ENCODE measurements at regions not wholly inside any gene's neighbourhood (a gene's known extent, or its start where the extent isn't known, plus 50 kb on each side); places are given as distances from the start of the nearest gene placed in this dataset.

GRCh38 chr13:69331245-69331644, 776.4 kb upstream of the ATXN8OS start:
- no peak for TF ChIP-seq CTCF (IDR thresholded peaks at IDR 0.05)
- TF ChIP-seq REST (IDR thresholded peaks at IDR 0.05; ENCODE audit: insufficient read depth in 1 of 2, low read depth in 2 of 2, low read length in 1 of 2): no peak
- TF ChIP-seq TCF7L2 (IDR thresholded peaks at IDR 0.05; ENCODE audit: low read depth, low read length): no peak
- TF ChIP-seq SIN3A (IDR thresholded peaks at IDR 0.05; ENCODE audit: borderline replicate concordance, insufficient read depth, low read depth, low read length): no peak
- no peak for TF ChIP-seq POLR2AphosphoS5 (IDR thresholded peaks at IDR 0.05; ENCODE audit: low read depth, low read length)
- in situ Hi-C loops (cut with HindIII; ENCODE audit: low pct_unique_long_range_greater_than_20kb, low sequenced_read_pairs) (no loop called here), intact Hi-C loops (cut with micrococcal nuclease; ENCODE audit: unreplicated experiment) (no loop called here)
- no peak overlapping the region for H3K4me3 ChIP-seq (ENCODE audit: low read depth in 2 of 2, low read length in 2 of 2)
- no peaks in the 10 kb centered on the region; the same call in 1 of the 2 replicates for H3K36me3 ChIP-seq (ENCODE audit: control insufficient read depth, insufficient read depth, low read length)
- ChIA-PET CTCF (no interaction called here), POLR2A (no interaction called here)
- no peaks in the 10 kb centered on the region for H3K4me1 ChIP-seq (ENCODE audit: control insufficient read depth, insufficient read depth, low read length)
- DNase-seq (ENCODE audit: low read depth, low spot score): no peak
- H3K27me3 ChIP-seq (ENCODE audit: control insufficient read depth, insufficient read depth, low read length): no peaks in the 10 kb centered on the region
- BruUV-seq (replicated peaks): no TSS peak
- no peaks in the 10 kb centered on the region for H3K9me3 ChIP-seq (ENCODE audit: control insufficient read depth, insufficient read depth, low read depth, low read length)
- ATAC-seq: no peak
- H3K27ac ChIP-seq (ENCODE audit: low read length): no peak overlapping the region

- H3K4me1 ChIP-seq (ENCODE audit: control insufficient read depth, insufficient read depth, low read length): no peaks in the 10 kb centered on the region
- no peak for ATAC-seq
- CTCF ChIA-PET: no interaction called here
- no peak overlapping the region for H3K27ac ChIP-seq (ENCODE audit: low read length)
- POLR2A ChIA-PET: no interaction called here
- H3K27me3 ChIP-seq (ENCODE audit: control insufficient read depth, insufficient read depth, low read length): no peaks in the 10 kb centered on the region
- intact Hi-C loops (cut with micrococcal nuclease; ENCODE audit: unreplicated experiment) (loop anchor here (5.0 to 10.0 kb wide), 2 partner anchors 689 to 1022 kb away; no protein-coding TSS in a partner anchor), in situ Hi-C loops (cut with HindIII; ENCODE audit: low pct_unique_long_range_greater_than_20kb, low sequenced_read_pairs) (no loop called here)
- no peaks in the 10 kb centered on the region for H3K36me3 ChIP-seq (ENCODE audit: control insufficient read depth, insufficient read depth, low read length)
- H3K4me3 ChIP-seq (ENCODE audit: low read depth in 2 of 2, low read length in 2 of 2): no peak overlapping the region
- TF ChIP-seq REST (IDR thresholded peaks at IDR 0.05; ENCODE audit: insufficient read depth in 1 of 2, low read depth in 2 of 2, low read length in 1 of 2) (no peak), TCF7L2 (IDR thresholded peaks at IDR 0.05; ENCODE audit: low read depth, low read length) (no peak), POLR2AphosphoS5 (IDR thresholded peaks at IDR 0.05; ENCODE audit: low read depth, low read length) (no peak), SIN3A (IDR thresholded peaks at IDR 0.05; ENCODE audit: borderline replicate concordance, insufficient read depth, low read depth, low read length) (no peak), CTCF (IDR thresholded peaks at IDR 0.05) (peak; percentile 19; the same call in 1 of the 2 replicates)
- no peak for DNase-seq (ENCODE audit: low read depth, low spot score)
- BruUV-seq (replicated peaks): no TSS peak
- H3K9me3 ChIP-seq (ENCODE audit: control insufficient read depth, insufficient read depth, low read depth, low read length): no peaks in the 10 kb centered on the region
These were observed 783.3 kb upstream of the ATXN8OS start for GRCh38 chr13:69324090-69324886.
